IPS-20b (cell line): ENCODE measurements at regions not wholly inside any gene's neighbourhood (a gene's known extent, or its start where the extent isn't known, plus 50 kb on each side); places are given as distances from the start of the nearest gene placed in this dataset.

Experiments used
- H3K27ac ChIP-seq: one replicate; pipeline ENCODE4 v1.5.1; 2013; ENCODE audit warnings: low read length
- H3K27me3 ChIP-seq: 2 replicates; pipeline ENCODE4 v1.6.1; 2013; ENCODE audit warnings: mild to moderate bottlenecking, low read length, inconsistent platforms; ENCODE audit not compliant: insufficient read depth
- H3K36me3 ChIP-seq: 2 replicates; pipeline ENCODE4 v1.6.1; 2013; ENCODE audit warnings: low read depth, mild to moderate bottlenecking, inconsistent platforms, low read length, moderate library complexity; ENCODE audit not compliant: insufficient read depth
- H3K4me1 ChIP-seq: 2 replicates; pipeline ENCODE4 v1.6.1; 2013; ENCODE audit warnings: mild to moderate bottlenecking, control low read depth, inconsistent platforms, low read length, moderate library complexity; ENCODE audit not compliant: insufficient read depth
- H3K4me3 ChIP-seq: 2 replicates; pipeline ENCODE4 v1.5.1; 2013; ENCODE audit warnings: mild to moderate bottlenecking, low read length, inconsistent platforms
- H3K9ac ChIP-seq: 2 replicates; pipeline ENCODE4 v1.6.1; 2013; ENCODE audit warnings: low read depth, mild to moderate bottlenecking, inconsistent platforms, low read length, moderate library complexity
- H3K9me3 ChIP-seq: 2 replicates; pipeline ENCODE4 v1.6.1; 2013; ENCODE audit warnings: mild to moderate bottlenecking, low read depth, low read length, inconsistent platforms; ENCODE audit not compliant: insufficient read depth

GRCh38 chr16:26231647-26232046 lies 539.9 kb downstream of the HS3ST4 start:
- no peaks in the 10 kb centered on the region for H3K27me3 ChIP-seq
- no peaks in the 10 kb centered on the region for H3K4me1 ChIP-seq
- no peaks in the 10 kb centered on the region for H3K36me3 ChIP-seq
- no peak overlapping the region for H3K9ac ChIP-seq
- H3K4me3 ChIP-seq = no peak overlapping the region
- H3K9me3 ChIP-seq = no peaks in the 10 kb centered on the region
- H3K27ac ChIP-seq = no peak overlapping the region

- peaks cover 6% of the 10 kb centered on the region; the same call in 1 of the 2 replicates for H3K9me3 ChIP-seq
Measured at GRCh38 chr16:26240807-26241206, 549.0 kb downstream of the HS3ST4 start.

GRCh38 chr16:26247063-26247462 lies 555.3 kb downstream of the HS3ST4 start:
- Histone ChIP-seq H3K4me1 (no peaks in the 10 kb centered on the region), H3K27me3 (no peaks in the 10 kb centered on the region), H3K9me3 (peaks cover 13% of the 10 kb centered on the region; the same call in 1 of the 2 replicates), H3K36me3 (no peaks in the 10 kb centered on the region), H3K27ac (no peak overlapping the region), H3K4me3 (no peak overlapping the region), H3K9ac (no peak overlapping the region)

More at GRCh38 chr16:26240807-26241206, 549.0 kb downstream of the HS3ST4 start:
- no peak overlapping the region for H3K9ac ChIP-seq
- no peaks in the 10 kb centered on the region for H3K27me3 ChIP-seq
- no peaks in the 10 kb centered on the region for H3K36me3 ChIP-seq
- H3K4me1 ChIP-seq = peaks cover 9% of the 10 kb centered on the region; the same call in 1 of the 2 replicates
- no peak overlapping the region for H3K4me3 ChIP-seq
- H3K27ac ChIP-seq = no peak overlapping the region

GRCh38 chr16:26252598-26252997 lies 560.8 kb downstream of the HS3ST4 start:
- H3K4me3 ChIP-seq = no peak overlapping the region
- no peak overlapping the region for H3K27ac ChIP-seq
- H3K4me1 ChIP-seq = no peaks in the 10 kb centered on the region
- H3K27me3 ChIP-seq = no peaks in the 10 kb centered on the region
- no peak overlapping the region for H3K9ac ChIP-seq
- no peaks in the 10 kb centered on the region for H3K36me3 ChIP-seq
- peaks cover 21% of the 10 kb centered on the region for H3K9me3 ChIP-seq

- Histone ChIP-seq H3K9ac (no peak overlapping the region), H3K9me3 (no peaks in the 10 kb centered on the region), H3K27ac (no peak overlapping the region), H3K36me3 (no peaks in the 10 kb centered on the region), H3K4me3 (no peak overlapping the region), H3K4me1 (no peaks in the 10 kb centered on the region), H3K27me3 (no peaks in the 10 kb centered on the region)
Measured at GRCh38 chr16:26261621-26262020, 569.9 kb downstream of the HS3ST4 start.

- no peaks in the 10 kb centered on the region for H3K4me1 ChIP-seq
- H3K9me3 ChIP-seq = no peaks in the 10 kb centered on the region
Measured at GRCh38 chr16:26263406-26263805, 571.6 kb downstream of the HS3ST4 start.

GRCh38 chr16:26267641-26268040 lies 575.9 kb downstream of the HS3ST4 start:
- H3K27me3 ChIP-seq = no peaks in the 10 kb centered on the region
- no peaks in the 10 kb centered on the region for H3K9me3 ChIP-seq
- no peak overlapping the region for H3K9ac ChIP-seq
- no peak overlapping the region for H3K4me3 ChIP-seq
- no peak overlapping the region for H3K27ac ChIP-seq
- H3K4me1 ChIP-seq = no peaks in the 10 kb centered on the region
- H3K36me3 ChIP-seq = no peaks in the 10 kb centered on the region

More at GRCh38 chr16:26263406-26263805, 571.6 kb downstream of the HS3ST4 start:
- Histone ChIP-seq H3K36me3 (no peaks in the 10 kb centered on the region), H3K27me3 (no peaks in the 10 kb centered on the region), H3K4me3 (no peak overlapping the region), H3K27ac (no peak overlapping the region), H3K9ac (no peak overlapping the region)

- Histone ChIP-seq H3K27me3 (no peaks in the 10 kb centered on the region), H3K27ac (no peak overlapping the region), H3K9me3 (no peaks in the 10 kb centered on the region), H3K4me3 (no peak overlapping the region), H3K36me3 (no peaks in the 10 kb centered on the region), H3K9ac (no peak overlapping the region), H3K4me1 (no peaks in the 10 kb centered on the region)
Measured at GRCh38 chr16:26269673-26270072, 577.9 kb downstream of the HS3ST4 start.

- Histone ChIP-seq H3K27ac (no peak overlapping the region), H3K9me3 (no peaks in the 10 kb centered on the region), H3K4me3 (no peak overlapping the region), H3K9ac (no peak overlapping the region), H3K27me3 (no peaks in the 10 kb centered on the region), H3K36me3 (no peaks in the 10 kb centered on the region), H3K4me1 (no peaks in the 10 kb centered on the region)
Measured at GRCh38 chr16:26273607-26274006, 581.8 kb downstream of the HS3ST4 start.

GRCh38 chr16:26275021-26275590 lies 583.3 kb downstream of the HS3ST4 start:
- Histone ChIP-seq H3K27ac (no peak overlapping the region), H3K9me3 (no peaks in the 10 kb centered on the region), H3K4me1 (no peaks in the 10 kb centered on the region), H3K36me3 (no peaks in the 10 kb centered on the region), H3K27me3 (no peaks in the 10 kb centered on the region), H3K9ac (no peak overlapping the region), H3K4me3 (no peak overlapping the region)

- H3K9ac ChIP-seq = no peak overlapping the region
- no peak overlapping the region for H3K27ac ChIP-seq
- H3K27me3 ChIP-seq = no peaks in the 10 kb centered on the region
- H3K4me3 ChIP-seq = no peak overlapping the region
- no peaks in the 10 kb centered on the region for H3K36me3 ChIP-seq
- peaks cover 1% of the 10 kb centered on the region; the same call in 1 of the 2 replicates for H3K4me1 ChIP-seq
- no peaks in the 10 kb centered on the region for H3K9me3 ChIP-seq
Measured at GRCh38 chr16:26276289-26276688, 584.5 kb downstream of the HS3ST4 start.

GRCh38 chr16:26281381-26282110 lies 589.8 kb downstream of the HS3ST4 start:
- H3K27me3 ChIP-seq = no peaks in the 10 kb centered on the region
- H3K36me3 ChIP-seq = no peaks in the 10 kb centered on the region
- peaks cover 13% of the 10 kb centered on the region; the same call in 1 of the 2 replicates for H3K4me1 ChIP-seq
- H3K27ac ChIP-seq = no peak overlapping the region
- no peak overlapping the region for H3K4me3 ChIP-seq
- no peaks in the 10 kb centered on the region for H3K9me3 ChIP-seq
- H3K9ac ChIP-seq = no peak overlapping the region
